Vagina (tissue), 2 donors: ENCODE measurements at regions not wholly inside any gene's neighbourhood (a gene's known extent, or its start where the extent isn't known, plus 50 kb on each side); places are given as distances from the start of the nearest gene placed in this dataset.

Source experiments
- DNase-seq, 2 donors: peaks; one replicate each; pipeline ENCODE4 v3.0.0-alpha.2; 2017; ENCODE audit errors: extremely low spot score in 2 of 2
- H3K27ac ChIP-seq: fragments of 200-600 bp; sonication (generic); one replicate; pipeline ENCODE4 v1.5.1; 2019
- H3K27me3 ChIP-seq: fragments of 200-600 bp; sonication (generic); one replicate; pipeline ENCODE4 v1.5.1; 2019
- H3K36me3 ChIP-seq, 2 donors: fragments of 200-600 bp; sonication (generic); one replicate each; pipeline ENCODE4 v1.5.1; 2017 to 2019
- H3K4me1 ChIP-seq: fragments of 200-600 bp; sonication (generic); one replicate; pipeline ENCODE4 v1.5.1; 2019
- H3K4me3 ChIP-seq, 2 donors: fragments of 200-600 bp; sonication (generic); 1 replicate in 1 of 2; 2 replicates in 1 of 2; pipeline ENCODE4 v1.5.1; 2016 to 2019
- H3K9me3 ChIP-seq: fragments of 200-600 bp; sonication (generic); one replicate; pipeline ENCODE4 v1.5.1; 2019
- CTCF ChIP-seq, 3 experiments: fragments of 450-650 bp in 2 of 3; fragments of 200-600 bp in 1 of 3; sonication (generic) in 1 of 3; IDR thresholded peaks; one replicate each; pipeline ENCODE4 v1.5.1; 2017 to 2019; ENCODE audit warnings: antibody characterized with exemption in 3 of 3, mild to moderate bottlenecking in 2 of 3, moderate library complexity in 2 of 3
- POLR2A ChIP-seq, 2 donors: fragments of 450-650 bp; IDR thresholded peaks; one replicate each; pipeline ENCODE4 v1.6.1; 2017; ENCODE audit warnings: antibody characterized with exemption in 2 of 2, mild to moderate bottlenecking in 2 of 2, moderate library complexity in 2 of 2
- POLR2AphosphoS5 ChIP-seq, 2 donors: sonication (generic); formaldehyde crosslinking; IDR thresholded peaks; one replicate each; pipeline ENCODE4 v1.9.0; 2017; ENCODE audit warnings: antibody characterized with exemption in 2 of 2, mild to moderate bottlenecking in 2 of 2, low read depth in 1 of 2; ENCODE audit not compliant: insufficient read depth in 1 of 2
- intact Hi-C: fragments of 100-400 bp; cut with DNase I; formaldehyde crosslinking; loops from one replicate; pipeline ENCODE4 v1.15.1; 2023

- TF ChIP-seq POLR2AphosphoS5 (IDR thresholded peaks at IDR 0.05; ENCODE audit: insufficient read depth in 1 of 2, low read depth in 1 of 2), result no peak
- no peak for TF ChIP-seq POLR2A (IDR thresholded peaks at IDR 0.05)
- no peak for TF ChIP-seq CTCF (IDR thresholded peaks at IDR 0.05)
- Histone ChIP-seq H3K36me3 (no peaks in the 10 kb centered on the region), H3K9me3 (no peaks in the 10 kb centered on the region), H3K4me1 (peaks cover 20% of the 10 kb centered on the region), H3K4me3 (no peak overlapping the region), H3K27me3 (no peaks in the 10 kb centered on the region), H3K27ac (no peak overlapping the region)
- intact Hi-C loops, result no loop called here
- DNase-seq, result peak; percentile 58 to 60
These were observed 127.5 kb downstream of the RHOU start for GRCh38 chr1:228862542-228863505.

GRCh38 chr1:228863776-228864175 is 128.5 kb downstream of the RHOU start:
- no peaks in the 10 kb centered on the region for H3K27me3 ChIP-seq
- H3K36me3 ChIP-seq, result no peaks in the 10 kb centered on the region
- intact Hi-C loops, result no loop called here
- TF ChIP-seq CTCF (IDR thresholded peaks at IDR 0.05) (no peak), POLR2A (IDR thresholded peaks at IDR 0.05) (no peak), POLR2AphosphoS5 (IDR thresholded peaks at IDR 0.05; ENCODE audit: insufficient read depth in 1 of 2, low read depth in 1 of 2) (no peak)
- no peak overlapping the region for H3K27ac ChIP-seq
- H3K4me1 ChIP-seq, result peaks cover 20% of the 10 kb centered on the region
- peak; percentile 70 to 72 for DNase-seq
- no peak overlapping the region for H3K4me3 ChIP-seq
- no peaks in the 10 kb centered on the region for H3K9me3 ChIP-seq

- H3K36me3 ChIP-seq, result no peaks in the 10 kb centered on the region
- no peaks in the 10 kb centered on the region for H3K9me3 ChIP-seq
- peak in 1 of 2 donors; percentile 62 for DNase-seq
- no peaks in the 10 kb centered on the region for H3K27me3 ChIP-seq
- intact Hi-C loops, result no loop called here
- no peak overlapping the region for H3K4me3 ChIP-seq
- TF ChIP-seq POLR2A (IDR thresholded peaks at IDR 0.05) (no peak), POLR2AphosphoS5 (IDR thresholded peaks at IDR 0.05; ENCODE audit: insufficient read depth in 1 of 2, low read depth in 1 of 2) (no peak), CTCF (IDR thresholded peaks at IDR 0.05) (no peak)
- H3K4me1 ChIP-seq, result peaks cover 20% of the 10 kb centered on the region
- no peak overlapping the region for H3K27ac ChIP-seq
These were observed 130.5 kb downstream of the RHOU start for GRCh38 chr1:228865627-228866330.

GRCh38 chr1:228866468-228866867 is 131.2 kb downstream of the RHOU start:
- Histone ChIP-seq H3K27me3 (no peaks in the 10 kb centered on the region), H3K4me3 (no peak overlapping the region), H3K4me1 (peaks cover 20% of the 10 kb centered on the region), H3K9me3 (no peaks in the 10 kb centered on the region), H3K36me3 (no peaks in the 10 kb centered on the region), H3K27ac (no peak overlapping the region)
- no peak for TF ChIP-seq CTCF (IDR thresholded peaks at IDR 0.05)
- no peak for TF ChIP-seq POLR2A (IDR thresholded peaks at IDR 0.05)
- no peak for TF ChIP-seq POLR2AphosphoS5 (IDR thresholded peaks at IDR 0.05; ENCODE audit: insufficient read depth in 1 of 2, low read depth in 1 of 2)
- peak in 1 of 2 donors; percentile 58 for DNase-seq
- intact Hi-C loops, result no loop called here
